GM18526 (cell line): ENCODE measurements at regions not wholly inside any gene's neighbourhood (a gene's known extent, or its start where the extent isn't known, plus 50 kb on each side); places are given as distances from the start of the nearest gene placed in this dataset.

Experiments
- POLR2A ChIP-seq: IDR thresholded peaks from 3 replicates; pipeline ENCODE4 v1.6.1; 2011; ENCODE audit not compliant: insufficient read length; ENCODE audit errors: extremely low read depth

DNA sequence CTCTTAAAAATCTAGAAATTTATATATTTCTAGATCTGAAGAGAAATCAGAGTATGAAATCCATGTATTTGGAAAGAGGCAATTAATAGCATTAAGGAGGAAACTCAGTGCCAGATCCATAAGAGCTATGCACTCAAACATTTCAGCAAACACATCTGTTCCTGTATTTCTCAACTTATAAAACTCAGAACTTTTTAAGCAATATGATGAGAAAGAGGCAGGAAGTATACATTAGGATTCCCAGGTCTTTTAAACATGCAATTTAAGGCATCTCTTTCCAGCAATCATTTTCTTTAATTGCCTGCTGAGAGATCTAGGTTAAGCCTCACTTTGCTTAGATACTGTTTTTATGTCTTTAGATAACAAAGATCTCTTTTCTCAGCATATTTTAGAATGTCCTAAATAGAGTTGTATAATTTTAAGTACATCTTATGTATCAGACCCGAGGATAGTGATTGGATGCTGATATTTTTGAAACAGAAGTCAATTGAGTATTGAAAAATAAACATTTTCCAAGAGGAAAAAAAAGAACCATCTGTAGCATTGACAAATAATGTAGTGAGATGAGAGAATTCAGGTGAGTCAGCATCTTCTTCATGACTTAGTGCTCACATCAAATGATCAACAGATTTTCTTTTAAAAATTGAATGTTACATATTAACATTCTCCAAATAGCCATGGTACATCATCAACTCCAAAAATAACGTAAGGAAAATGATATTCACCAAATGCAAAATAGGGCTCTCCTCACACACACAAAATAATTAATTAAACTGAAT lies 461.4 kb upstream of the NOX3 start:
- no peak for TF ChIP-seq POLR2A

DNA sequence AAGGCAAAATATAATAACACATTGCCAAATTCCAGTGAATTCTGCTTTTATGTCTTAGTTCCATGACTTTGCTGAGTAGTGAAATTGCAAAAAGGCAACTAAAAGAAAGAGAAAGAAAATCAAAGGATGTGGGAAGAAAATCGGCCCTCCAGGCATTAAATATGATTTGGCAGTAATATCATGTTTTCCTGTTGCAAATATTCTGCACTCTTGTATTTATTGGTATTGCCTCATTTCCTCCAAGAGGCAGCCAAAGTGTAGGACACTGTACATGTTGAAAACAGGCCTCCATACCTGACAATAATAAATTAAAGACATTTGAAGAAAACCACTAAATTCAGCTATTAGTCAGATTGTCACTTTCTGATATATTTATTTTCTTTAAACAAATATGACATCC lies 460.0 kb upstream of the NOX3 start:
- no peak for TF ChIP-seq POLR2A

DNA sequence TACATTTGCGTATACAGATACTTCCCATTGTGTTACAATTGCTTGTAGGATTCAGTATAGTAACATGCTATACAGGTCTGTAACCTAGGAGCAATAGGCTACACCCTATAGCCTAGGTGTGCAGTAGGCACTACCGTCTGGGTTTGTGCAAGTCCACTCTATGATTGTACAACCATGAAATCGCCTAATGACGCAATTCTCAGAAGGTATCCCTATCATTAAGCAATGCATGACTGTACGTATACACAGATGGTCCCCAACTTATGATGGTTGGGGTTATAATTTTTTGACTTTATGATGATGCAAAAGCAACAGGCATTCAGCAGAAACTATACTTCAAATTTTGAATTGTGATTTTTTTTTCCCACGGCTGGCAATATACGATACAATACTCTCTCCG lies 458.2 kb upstream of the NOX3 start:
- no peak for TF ChIP-seq POLR2A

DNA sequence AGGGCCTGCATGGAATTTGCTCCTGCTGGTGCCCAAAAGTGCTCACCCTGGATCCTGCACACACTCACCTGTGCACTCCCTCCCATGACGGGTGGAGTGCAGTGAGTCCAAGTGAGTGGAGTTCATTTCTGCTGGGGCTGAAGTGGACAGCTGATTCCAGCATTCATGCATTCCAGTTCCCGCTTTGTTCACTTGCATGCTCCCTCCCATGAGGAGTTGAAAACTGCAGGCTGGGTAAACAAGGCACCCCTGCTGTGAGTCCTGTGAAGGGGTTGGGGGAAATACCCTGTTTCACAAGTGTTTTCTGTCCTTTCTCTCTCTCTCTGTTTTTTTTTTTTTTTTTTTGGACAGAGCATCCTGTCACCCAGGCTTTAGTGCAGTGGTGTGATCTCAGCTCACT lies 454.1 kb upstream of the NOX3 start:
- TF ChIP-seq POLR2A: no peak

DNA sequence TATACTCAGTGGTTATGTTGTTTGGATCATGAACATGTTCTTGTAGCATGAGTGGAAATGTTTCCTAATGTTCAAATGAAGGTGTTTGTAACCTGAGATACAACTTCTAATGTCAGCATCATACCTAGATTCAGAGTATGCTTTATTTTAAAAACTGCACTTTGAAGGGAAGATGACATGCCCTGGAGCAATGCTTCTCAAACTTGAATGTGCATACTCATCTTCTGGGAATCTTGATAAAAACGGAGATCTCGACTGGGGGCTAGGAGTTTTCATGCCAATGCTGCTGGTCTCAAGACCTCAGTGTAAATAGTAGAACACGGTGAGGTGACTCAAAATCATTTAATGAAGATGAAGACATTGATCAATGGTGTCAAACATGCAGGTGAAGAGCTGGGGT lies 440.0 kb upstream of the NOX3 start:
- TF ChIP-seq POLR2A: no peak

DNA sequence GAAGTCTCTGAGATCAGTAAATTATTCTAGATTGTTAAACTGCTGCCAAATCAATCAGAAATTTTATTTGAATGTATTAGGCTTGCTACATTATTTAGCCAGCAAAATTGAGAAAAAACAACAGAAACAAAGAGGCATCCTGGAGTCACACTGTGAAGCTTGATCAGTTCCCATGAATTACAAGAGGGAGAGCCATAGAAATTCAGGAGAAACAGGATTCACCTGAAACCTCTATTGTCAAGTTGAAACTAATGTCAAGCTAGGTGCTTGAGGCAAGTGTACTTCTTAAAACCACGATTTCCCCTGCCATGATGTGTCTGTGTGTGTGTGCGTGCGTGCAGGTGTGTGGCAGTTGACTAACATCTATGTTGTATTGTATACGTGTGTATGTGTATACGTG lies 439.1 kb upstream of the NOX3 start:
- TF ChIP-seq POLR2A: no peak

DNA sequence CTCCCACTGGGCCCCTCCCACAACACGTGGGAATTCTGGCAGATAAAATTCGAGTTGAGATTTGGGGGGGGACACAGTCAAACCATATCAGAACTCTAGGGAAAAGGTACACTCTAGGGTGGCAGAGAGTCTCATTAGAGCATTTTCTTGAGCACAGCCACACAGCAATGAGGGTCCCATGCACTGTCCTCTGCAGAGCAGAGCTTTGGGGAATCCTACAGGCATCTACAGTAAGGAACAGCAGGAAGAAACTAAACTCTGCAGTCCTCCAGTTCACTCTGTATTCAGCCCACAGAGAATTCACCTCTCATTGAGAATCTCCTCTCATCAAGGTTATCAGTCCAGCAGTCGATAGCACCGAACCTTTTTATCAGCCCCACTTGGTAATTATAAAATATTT lies 438.6 kb upstream of the NOX3 start:
- TF ChIP-seq POLR2A: no peak

DNA sequence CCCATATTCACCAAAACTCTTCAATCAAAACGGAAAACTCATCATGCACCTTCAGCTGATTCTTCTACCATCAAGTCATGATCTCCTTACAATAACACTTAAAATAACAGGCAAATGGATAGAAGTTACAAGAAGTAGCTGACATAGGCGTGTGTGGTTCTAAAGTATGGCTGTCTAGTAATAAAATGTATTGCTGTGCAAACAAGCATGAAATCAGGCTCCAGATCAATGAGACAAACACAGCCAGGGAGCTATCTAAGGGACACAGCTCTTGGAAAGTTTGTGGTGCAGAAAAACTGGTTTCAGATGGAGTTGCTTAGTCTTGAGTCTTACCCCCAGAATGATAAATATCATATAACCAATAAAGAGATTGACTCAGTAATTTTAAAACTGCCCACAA lies 434.8 kb upstream of the NOX3 start:
- TF ChIP-seq POLR2A: no peak

DNA sequence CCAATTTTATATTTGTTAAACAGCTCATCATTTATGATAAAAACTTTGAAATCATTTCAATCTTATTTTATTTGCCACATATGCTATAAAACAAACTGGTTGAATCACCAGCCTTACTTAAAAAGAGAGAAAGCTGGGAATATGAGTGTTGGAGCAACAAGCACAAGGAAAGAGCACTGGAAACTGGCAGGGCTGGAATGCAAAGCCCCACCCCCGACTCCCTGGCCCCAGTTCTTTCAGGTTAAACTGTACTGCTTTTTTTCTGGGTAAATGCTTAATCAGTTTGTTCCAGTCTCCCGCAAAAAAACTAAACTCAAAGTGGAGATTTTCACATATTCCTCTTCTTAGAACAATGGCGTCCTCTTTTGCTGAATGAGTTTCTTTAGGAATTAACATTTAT lies 433.8 kb upstream of the NOX3 start:
- no peak for TF ChIP-seq POLR2A

DNA sequence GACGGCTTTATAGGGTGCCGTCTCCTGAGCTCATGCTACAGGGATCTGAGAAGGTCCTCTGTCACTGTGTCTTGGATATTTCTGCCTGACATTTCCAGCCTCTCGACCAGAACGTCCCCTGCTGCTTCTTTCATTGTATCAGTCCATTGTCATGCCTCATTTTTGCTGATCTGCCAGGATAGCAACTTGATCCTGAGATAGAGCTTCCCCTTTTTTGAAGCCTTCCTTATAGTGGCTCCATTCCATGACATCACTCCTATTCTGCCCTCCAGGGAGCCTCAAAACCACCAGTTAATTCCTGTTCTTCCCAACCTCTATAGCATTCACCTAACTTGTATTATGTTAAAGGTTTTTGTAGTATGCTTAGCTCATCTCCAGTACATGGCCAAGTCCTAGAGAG lies 431.8 kb upstream of the NOX3 start:
- no peak for TF ChIP-seq POLR2A

DNA sequence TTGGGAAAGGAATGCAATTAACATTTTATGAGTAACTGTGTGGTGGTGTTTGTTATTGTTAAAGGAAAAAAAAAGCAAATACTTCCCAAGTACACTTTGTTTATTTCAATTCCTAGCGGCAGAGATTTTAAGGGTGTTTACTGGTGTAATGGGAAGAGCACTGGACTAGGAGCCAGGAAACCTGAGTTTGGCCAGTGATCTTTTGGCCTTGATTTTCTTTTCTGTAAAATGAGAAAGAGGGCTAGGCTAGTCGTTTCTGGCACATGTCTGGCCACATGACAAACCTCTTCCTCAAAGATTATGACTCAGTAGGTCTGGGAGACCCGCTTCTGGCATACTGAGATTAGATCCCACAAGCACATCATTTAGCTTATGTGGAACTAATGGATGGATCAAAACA lies 428.1 kb upstream of the NOX3 start:
- no peak for TF ChIP-seq POLR2A

DNA sequence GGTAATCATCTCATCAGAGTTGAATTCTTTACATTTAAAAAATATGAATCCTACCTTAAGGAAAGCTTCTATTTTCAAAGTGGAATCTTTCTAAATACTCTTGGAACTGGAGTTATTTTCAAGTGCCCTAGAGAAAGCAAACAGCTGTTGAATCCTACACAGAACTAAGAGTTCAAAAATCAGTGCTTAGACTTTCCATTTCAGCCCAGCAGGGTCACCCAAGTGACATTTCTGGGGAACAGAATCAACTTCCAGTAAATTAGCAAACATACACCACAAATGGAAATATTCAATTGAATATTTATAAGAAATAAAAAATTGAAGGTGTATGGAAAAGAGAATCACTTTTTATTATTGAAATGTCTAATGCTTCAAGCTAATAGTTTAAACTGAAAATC lies 427.7 kb upstream of the NOX3 start:
- no peak for TF ChIP-seq POLR2A

DNA sequence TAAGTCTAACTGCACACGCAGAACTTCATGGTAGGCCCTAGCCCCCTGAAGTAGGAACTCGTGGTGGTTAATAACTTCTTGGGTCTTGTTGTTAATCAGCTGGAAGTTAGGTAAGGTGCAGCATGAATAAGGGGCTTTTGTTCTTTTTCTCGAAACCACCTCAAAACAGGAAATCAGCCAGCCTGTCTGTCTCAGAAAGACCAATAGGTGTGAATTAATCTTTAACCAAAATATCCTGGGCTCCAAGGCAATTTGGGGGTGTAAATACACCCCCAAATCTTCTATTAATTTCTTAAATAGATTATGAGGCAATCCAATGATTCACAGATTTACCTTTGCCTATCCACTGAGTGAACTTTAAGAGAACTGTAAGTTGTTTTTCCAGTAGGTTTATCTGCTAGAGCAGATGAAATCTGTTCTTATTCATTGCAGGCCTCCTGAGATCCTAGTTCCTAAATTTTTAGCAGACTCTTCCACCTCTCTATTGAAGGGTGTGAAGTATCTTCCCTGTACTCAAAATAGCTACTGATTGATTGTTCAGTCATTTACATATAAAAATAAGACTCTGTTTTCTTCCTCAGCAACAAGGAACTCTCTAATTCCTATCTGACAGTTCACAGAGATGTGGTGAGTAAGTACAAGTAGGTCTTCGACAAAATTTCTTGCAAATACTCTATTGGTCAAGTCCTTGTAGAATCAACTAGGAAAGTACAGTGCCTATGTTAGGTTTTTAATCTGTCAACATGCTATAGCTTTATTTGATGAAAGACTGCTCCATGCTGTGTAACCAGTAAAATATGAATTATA lies 427.1 kb upstream of the NOX3 start:
- TF ChIP-seq POLR2A: no peak

DNA sequence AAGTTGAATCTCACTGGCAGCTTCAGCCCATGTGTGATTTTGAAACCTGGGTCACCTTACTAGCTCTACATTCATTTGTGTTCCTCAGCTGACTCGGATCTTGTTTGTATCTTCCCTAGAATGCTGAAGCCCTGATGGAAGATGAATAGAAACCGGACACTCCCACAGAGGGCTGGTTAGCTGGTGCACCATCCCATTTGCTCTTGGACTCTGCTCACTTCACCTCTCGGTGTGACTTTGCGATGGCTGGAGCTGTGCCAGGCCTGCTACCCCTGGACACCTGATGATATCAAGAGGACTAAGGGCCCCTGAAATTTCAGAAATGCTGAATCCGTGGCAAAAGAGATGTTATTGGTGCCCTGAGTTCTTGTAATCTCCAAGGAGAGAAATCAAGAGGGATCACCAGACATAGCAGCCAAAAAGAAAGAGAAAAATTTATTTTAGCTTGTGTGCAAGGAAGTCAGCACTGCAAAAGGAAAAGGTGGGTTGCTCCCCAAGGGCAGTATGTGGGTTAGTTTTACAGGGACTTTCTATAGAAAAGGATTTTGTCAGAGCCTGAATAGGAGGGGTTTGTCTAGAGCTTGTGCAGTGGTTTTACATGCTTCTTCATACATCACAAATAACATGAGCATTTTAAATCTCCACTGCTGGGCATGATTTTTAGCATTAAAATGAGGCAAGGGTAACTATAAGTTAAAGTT lies 426.3 kb upstream of the NOX3 start:
- no peak for TF ChIP-seq POLR2A

DNA sequence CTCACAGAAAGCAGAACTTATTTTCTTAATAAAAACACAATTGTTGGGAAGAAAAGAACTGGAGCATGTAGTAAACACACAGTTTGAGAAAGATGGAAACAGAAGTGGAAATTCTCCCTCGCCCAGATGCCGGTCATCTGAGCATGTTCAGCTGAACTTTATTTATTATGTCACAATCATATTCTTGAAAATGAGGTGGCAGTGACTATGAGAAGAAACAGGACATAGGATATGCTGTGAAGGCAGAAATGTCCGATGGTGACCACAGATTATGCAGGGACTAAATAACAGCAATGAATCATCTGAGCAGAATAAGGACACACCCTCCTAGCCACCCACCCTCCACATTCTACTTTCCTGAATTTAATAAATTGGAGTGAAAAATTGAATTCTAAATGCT lies 425.3 kb upstream of the NOX3 start:
- no peak for TF ChIP-seq POLR2A

DNA sequence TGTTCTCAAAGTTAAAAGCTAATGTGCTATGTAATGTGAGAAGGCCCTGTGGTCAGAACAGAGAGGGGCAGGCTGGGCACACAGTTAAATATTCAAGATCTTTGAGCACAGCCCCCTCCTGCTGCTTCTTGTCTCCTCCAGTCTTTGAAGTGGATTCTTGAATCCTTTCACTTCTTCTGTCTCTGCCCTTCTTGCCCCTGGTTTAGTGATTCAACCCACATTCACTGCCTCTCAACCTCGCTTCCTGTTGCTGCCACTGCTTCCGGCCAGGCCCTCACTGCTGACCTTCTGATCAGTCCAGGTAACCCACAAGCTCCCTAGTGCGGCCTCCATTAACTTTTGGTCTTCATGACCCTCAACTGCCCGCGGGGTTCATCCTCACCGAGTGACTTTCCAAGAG lies 417.3 kb upstream of the NOX3 start:
- no peak for TF ChIP-seq POLR2A
